ENCODE measurements at regions not wholly inside any gene's neighbourhood (a gene's known extent, or its start where the extent isn't known, plus 50 kb on each side); places are given as distances from the start of the nearest gene placed in this dataset.

DNA sequence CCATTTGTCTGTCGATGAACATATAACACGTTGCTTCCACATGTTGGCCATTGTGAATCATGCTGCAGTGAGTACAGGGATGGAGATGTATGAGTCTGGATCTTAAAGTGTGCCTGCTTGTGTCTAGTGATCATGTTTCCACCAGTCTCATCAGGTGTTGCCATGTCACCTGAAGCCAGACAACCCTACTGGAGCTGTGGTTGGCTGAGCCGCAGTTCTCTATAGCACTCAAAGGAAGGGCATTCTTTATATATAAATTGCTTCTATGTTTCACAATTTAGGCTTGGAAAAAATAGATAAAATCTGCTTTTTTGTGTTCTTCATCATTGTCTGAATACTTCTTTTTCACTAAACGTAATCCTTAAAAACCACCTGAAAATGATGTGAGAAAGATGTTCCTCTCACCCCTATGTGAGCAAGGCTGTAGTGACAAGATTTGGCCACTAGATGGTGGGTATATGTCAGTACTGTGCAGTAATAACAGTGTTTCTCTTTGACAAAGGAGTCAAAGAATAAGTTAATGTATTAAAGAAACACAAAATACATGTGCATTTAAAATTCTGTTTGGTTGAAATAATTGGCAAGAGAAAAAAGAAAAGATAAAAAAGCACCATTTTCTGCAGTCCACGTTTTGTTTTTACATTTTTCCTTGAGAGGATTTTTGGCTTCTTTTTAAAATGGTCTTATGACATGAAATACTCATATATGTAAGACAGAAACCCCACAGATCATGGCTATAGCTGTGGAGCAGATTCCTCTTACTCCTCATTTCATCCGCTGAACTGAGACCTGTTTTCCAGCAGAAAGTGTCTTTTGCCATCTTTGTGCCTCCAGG lies 394.5 kb upstream of the DPPA4 start:
- TF ChIP-seq, protein P1, sequence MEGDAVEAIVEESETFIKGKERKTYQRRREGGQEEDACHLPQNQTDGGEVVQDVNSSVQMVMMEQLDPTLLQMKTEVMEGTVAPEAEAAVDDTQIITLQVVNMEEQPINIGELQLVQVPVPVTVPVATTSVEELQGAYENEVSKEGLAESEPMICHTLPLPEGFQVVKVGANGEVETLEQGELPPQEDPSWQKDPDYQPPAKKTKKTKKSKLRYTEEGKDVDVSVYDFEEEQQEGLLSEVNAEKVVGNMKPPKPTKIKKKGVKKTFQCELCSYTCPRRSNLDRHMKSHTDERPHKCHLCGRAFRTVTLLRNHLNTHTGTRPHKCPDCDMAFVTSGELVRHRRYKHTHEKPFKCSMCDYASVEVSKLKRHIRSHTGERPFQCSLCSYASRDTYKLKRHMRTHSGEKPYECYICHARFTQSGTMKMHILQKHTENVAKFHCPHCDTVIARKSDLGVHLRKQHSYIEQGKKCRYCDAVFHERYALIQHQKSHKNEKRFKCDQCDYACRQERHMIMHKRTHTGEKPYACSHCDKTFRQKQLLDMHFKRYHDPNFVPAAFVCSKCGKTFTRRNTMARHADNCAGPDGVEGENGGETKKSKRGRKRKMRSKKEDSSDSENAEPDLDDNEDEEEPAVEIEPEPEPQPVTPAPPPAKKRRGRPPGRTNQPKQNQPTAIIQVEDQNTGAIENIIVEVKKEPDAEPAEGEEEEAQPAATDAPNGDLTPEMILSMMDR (conservative IDR thresholded peaks at IDR 0.05; ENCODE audit: low read depth, low read length), result peak; percentile 83
- TF ChIP-seq EZH2 (IDR thresholded peaks at IDR 0.05; ENCODE audit: borderline replicate concordance, low read depth, low read length, poor library complexity, severe bottlenecking), result no peak

Data from A673 (cell line).